AG10803 (cell line): ENCODE measurements at regions not wholly inside any gene's neighbourhood (a gene's known extent, or its start where the extent isn't known, plus 50 kb on each side); places are given as distances from the start of the nearest gene placed in this dataset.
A peak's percentile ranks its signal among the peaks of the same experiment; 100 is the strongest.

Experiments used
- DNase-seq: peaks from one replicate; pipeline ENCODE4 v3.0.0; 2010; ENCODE audit warnings: low read depth
- H3K4me3 ChIP-seq: 2 replicates; pipeline ENCODE4 v1.5.1; 2011; ENCODE audit warnings: mild to moderate bottlenecking, low read length, control low read depth
- TF ChIP-seq, protein P1 (sequence below): conservative IDR thresholded peaks from 2 replicates; pipeline ENCODE4 v1.5.1; 2011; ENCODE audit warnings: mild to moderate bottlenecking, low read length, control low read depth, inconsistent platforms

GRCh38 chr16:85320677-85321385, 208.6 kb upstream of the CIBAR2 start:
- no peak overlapping the region for H3K4me3 ChIP-seq
- no peak for DNase-seq
- TF ChIP-seq, protein P1, sequence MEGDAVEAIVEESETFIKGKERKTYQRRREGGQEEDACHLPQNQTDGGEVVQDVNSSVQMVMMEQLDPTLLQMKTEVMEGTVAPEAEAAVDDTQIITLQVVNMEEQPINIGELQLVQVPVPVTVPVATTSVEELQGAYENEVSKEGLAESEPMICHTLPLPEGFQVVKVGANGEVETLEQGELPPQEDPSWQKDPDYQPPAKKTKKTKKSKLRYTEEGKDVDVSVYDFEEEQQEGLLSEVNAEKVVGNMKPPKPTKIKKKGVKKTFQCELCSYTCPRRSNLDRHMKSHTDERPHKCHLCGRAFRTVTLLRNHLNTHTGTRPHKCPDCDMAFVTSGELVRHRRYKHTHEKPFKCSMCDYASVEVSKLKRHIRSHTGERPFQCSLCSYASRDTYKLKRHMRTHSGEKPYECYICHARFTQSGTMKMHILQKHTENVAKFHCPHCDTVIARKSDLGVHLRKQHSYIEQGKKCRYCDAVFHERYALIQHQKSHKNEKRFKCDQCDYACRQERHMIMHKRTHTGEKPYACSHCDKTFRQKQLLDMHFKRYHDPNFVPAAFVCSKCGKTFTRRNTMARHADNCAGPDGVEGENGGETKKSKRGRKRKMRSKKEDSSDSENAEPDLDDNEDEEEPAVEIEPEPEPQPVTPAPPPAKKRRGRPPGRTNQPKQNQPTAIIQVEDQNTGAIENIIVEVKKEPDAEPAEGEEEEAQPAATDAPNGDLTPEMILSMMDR = no peak

DNA sequence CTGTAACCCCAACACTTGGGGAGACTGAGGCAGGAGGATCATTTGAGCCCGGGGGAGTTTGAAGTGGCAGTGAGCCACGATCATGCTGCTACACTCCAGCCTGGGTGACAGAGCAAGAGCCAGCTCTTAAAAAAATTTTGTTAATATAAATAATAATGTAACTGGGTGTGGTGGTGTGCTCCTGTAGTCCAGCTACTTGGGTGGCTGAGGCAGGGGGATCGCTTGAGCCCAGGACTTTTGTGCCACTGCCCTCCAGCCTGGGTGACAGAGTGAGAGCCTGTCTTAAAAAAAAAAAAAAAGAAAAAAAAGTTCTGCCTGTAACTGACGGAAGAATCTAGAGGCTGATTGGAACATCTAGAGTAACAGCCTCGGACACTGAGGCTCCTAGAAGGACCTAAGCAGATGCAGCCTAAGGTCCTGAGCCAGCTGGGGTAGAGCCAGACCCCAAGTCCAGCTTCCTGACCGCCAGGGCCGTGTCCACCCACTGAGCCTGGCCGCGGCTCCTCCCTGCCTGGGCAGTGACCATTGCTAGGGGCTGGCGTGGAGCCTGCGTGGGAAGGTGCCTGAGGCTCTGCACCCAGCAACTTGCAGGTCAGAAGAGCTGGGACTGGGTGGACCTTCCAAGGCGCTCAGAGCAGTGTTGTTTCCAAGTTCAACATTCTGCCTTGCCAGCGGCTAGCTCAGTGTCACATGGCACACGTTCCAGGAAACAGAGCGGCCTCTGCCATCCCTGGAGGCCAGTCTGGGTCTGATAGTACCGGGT, 209.4 kb upstream of the CIBAR2 start:
- 0 out of 2 replicates have a peak overlapping the region, but pooled peaks have one; percentile 5 for H3K4me3 ChIP-seq
- TF ChIP-seq, protein P1 = peak; percentile 0; the same call in 1 of the 2 replicates
- DNase-seq = peak; percentile 95

GRCh38 chr16:85323230-85323960, 211.1 kb upstream of the CIBAR2 start:
- TF ChIP-seq, protein P1 = no peak
- H3K4me3 ChIP-seq = no peak overlapping the region
- DNase-seq = no peak

DNA sequence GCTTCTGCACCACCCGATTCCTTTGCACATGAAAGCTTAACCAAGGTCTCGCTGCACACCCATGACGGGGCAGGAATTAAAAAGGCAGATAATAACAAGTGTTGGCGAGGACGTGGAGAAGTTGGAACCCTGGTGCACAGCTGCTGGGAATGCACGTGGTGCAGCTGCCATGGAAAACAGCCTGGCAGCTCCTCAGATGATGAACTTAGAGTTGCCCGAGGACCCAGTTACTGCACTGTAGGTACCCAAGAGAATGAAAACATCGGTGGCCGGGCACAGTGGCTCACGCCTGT, 211.6 kb upstream of the CIBAR2 start:
- H3K4me3 ChIP-seq = no peak overlapping the region
- no peak for DNase-seq
- TF ChIP-seq, protein P1 = no peak

DNA sequence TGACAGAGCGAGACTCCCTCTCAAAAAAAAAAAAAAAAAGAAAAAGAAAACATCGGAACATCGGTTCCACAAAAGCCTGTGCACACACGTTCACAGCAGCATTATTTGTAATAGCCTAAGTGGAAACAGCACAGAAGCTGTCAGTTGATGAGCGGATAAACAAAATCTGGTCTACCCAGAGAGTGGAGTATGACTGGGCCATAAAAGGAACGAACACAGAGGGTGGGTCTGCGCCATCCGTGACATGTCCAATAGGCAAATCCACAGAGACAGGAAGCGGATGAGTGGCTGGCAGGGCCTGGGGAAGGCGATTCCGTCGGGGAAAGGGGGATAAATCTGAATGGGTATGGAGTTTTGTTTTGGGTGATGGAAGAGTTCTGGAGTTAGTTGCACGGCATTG, 212.2 kb upstream of the CIBAR2 start:
- TF ChIP-seq, protein P1 = no peak
- no peak for DNase-seq
- no peak overlapping the region for H3K4me3 ChIP-seq

GRCh38 chr16:85326113-85326793, 214.0 kb upstream of the CIBAR2 start:
- DNase-seq = peak; percentile 13
- no peak overlapping the region for H3K4me3 ChIP-seq
- TF ChIP-seq, protein P1 = no peak
